ENCODE measurements at regions not wholly inside any gene's neighbourhood (a gene's known extent, or its start where the extent isn't known, plus 50 kb on each side); places are given as distances from the start of the nearest gene placed in this dataset.

DNA sequence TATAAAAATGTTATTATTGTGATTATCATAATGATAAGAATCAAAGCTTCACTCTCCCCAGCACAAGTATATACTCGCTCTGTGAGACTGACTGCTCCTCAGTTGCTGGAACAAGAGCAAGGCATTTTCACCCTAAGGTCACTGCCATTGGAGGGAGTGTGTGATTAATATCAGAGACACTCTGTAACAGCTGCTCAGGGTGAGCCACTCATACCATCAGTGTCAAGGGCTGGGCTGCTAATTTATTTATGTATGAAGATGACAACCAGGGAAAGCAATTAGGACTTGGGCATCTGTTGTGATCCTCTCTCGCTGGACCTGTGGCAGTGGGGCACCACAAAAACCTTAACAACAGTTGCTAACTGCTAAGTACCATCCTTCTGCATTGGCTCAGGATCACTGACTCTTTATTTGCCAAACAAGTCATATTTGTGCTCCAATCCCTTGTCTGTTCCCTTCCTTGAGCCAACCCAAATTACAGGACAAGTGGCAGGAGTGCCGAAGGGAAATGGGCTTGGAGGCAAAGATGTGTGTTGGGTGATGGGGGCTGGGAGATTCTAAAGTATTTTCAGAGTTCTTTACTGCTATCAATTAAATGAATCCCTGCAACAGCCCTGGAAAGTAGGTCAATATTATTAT, 297.5 kb upstream of the STT3B start:
- TF ChIP-seq, protein P1, sequence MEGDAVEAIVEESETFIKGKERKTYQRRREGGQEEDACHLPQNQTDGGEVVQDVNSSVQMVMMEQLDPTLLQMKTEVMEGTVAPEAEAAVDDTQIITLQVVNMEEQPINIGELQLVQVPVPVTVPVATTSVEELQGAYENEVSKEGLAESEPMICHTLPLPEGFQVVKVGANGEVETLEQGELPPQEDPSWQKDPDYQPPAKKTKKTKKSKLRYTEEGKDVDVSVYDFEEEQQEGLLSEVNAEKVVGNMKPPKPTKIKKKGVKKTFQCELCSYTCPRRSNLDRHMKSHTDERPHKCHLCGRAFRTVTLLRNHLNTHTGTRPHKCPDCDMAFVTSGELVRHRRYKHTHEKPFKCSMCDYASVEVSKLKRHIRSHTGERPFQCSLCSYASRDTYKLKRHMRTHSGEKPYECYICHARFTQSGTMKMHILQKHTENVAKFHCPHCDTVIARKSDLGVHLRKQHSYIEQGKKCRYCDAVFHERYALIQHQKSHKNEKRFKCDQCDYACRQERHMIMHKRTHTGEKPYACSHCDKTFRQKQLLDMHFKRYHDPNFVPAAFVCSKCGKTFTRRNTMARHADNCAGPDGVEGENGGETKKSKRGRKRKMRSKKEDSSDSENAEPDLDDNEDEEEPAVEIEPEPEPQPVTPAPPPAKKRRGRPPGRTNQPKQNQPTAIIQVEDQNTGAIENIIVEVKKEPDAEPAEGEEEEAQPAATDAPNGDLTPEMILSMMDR (conservative IDR thresholded peaks at IDR 0.05) = no peak
- H3T11ph ChIP-seq (ENCODE audit: low read length) = no peak overlapping the region
- H3K9ac ChIP-seq (ENCODE audit: extremely low read depth, insufficient read length, low read length) = no peak overlapping the region
- no peaks in the 10 kb centered on the region for H3K27me3 ChIP-seq (ENCODE audit: insufficient read depth, low read length)
- H3K4ac ChIP-seq (ENCODE audit: low read depth, low read length) = no peak overlapping the region
- no peaks in the 10 kb centered on the region for H3K79me1 ChIP-seq (ENCODE audit: insufficient read depth, low read depth, low read length, poor library complexity, severe bottlenecking)
- no peak overlapping the region for H2BK5ac ChIP-seq (ENCODE audit: insufficient read length, low read length)
- H3K79me2 ChIP-seq (ENCODE audit: insufficient read depth, low read length) = no peaks in the 10 kb centered on the region
- Mint-ChIP-seq H3K36me3 (ENCODE audit: insufficient read depth in 1 of 3, low read depth in 3 of 3) (no peaks in the 10 kb centered on the region), H3K27ac (no peak overlapping the region), H3K4me1 (peaks cover 8 to 10% of the 10 kb centered on the region in 2 experiments; a peak in 3 of 4 replicates), H3K4me3 (no peak overlapping the region), H3K9me3 (no peaks in the 10 kb centered on the region), H3K27me3 (ENCODE audit: low read depth) (peaks cover 1% of the 10 kb centered on the region; the same call in 1 of the 2 replicates)
- H4K5ac ChIP-seq (ENCODE audit: insufficient read length, low read depth, low read length) = no peak overlapping the region
- no peaks in the 10 kb centered on the region for H3K23me2 ChIP-seq (ENCODE audit: insufficient read length, low read depth, low read length, poor library complexity, severe bottlenecking)
- H2BK12ac ChIP-seq (ENCODE audit: insufficient read length, low read depth, low read length) = no peak overlapping the region
- no peak overlapping the region for H2BK15ac ChIP-seq (ENCODE audit: low read depth, low read length)
- H3K27ac ChIP-seq (ENCODE audit: insufficient read length, low read depth, low read length) = no peak overlapping the region
- no peak overlapping the region for H3K23ac ChIP-seq (ENCODE audit: insufficient read length, low read depth, low read length)
- no peak overlapping the region for H2BK20ac ChIP-seq (ENCODE audit: low read depth, low read length, poor library complexity, severe bottlenecking)
- no peaks in the 10 kb centered on the region for H3K9me3 ChIP-seq (ENCODE audit: control insufficient read depth, low read depth, low read length)
- H2AFZ ChIP-seq (ENCODE audit: low read length) = no peak overlapping the region
- no peak overlapping the region for H3K14ac ChIP-seq (ENCODE audit: insufficient read depth, low read length)
- H4K91ac ChIP-seq (ENCODE audit: insufficient read length, low read depth, low read length) = no peak overlapping the region
- H4K20me1 ChIP-seq (ENCODE audit: control insufficient read depth, insufficient read depth, insufficient read length) = no peaks in the 10 kb centered on the region
- H3K4me2 ChIP-seq (ENCODE audit: insufficient read depth, insufficient read length, low read length) = no peak overlapping the region
- no peaks in the 10 kb centered on the region for H3K4me1 ChIP-seq (ENCODE audit: insufficient read depth, low read length)
- no peak overlapping the region for H2BK120ac ChIP-seq (ENCODE audit: low read depth, low read length, poor library complexity, severe bottlenecking)
- H3K56ac ChIP-seq (ENCODE audit: insufficient read length, low read depth, low read length) = no peak overlapping the region
- no peak overlapping the region for H2AK5ac ChIP-seq (ENCODE audit: insufficient read length, low read length)
- DNase-seq = no peak
- H4K8ac ChIP-seq (replicated peaks; ENCODE audit: insufficient read length, low read depth, low read length) = no peak overlapping the region
- WGBS (ENCODE audit: extremely low coverage, insufficient read length, low lambda C conversion rate) = no CpG with 5 or more reads among the region's 3 CpGs
- H3K18ac ChIP-seq (ENCODE audit: insufficient read length, low read depth, low read length) = no peak overlapping the region
